GM12878 (cell line): ENCODE measurements at regions not wholly inside any gene's neighbourhood (a gene's known extent, or its start where the extent isn't known, plus 50 kb on each side); places are given as distances from the start of the nearest gene placed in this dataset.

Experiments
- CEBPB ChIP-seq, 2 experiments: fragments of 150-350 bp in 1 of 2; IDR thresholded peaks; 2 replicates each; pipeline ENCODE4 v1.6.1; 2012 to 2014; ENCODE audit warnings: low read depth in 2 of 2, low read length in 2 of 2, borderline replicate concordance in 1 of 2, inconsistent platforms in 1 of 2
- CREB1 ChIP-seq: IDR thresholded peaks from 2 replicates; pipeline ENCODE4 v1.6.1; 2012; ENCODE audit warnings: low read depth, mild to moderate bottlenecking, inconsistent platforms
- EGR1 ChIP-seq, 2 experiments: IDR thresholded peaks; 1 replicate in 1 of 2; 2 replicates in 1 of 2; pipeline ENCODE4 v1.6.1; 2011 to 2012; ENCODE audit warnings: low read depth in 2 of 2, low read length in 2 of 2, borderline replicate concordance in 1 of 2, mild to moderate bottlenecking in 1 of 2, moderate library complexity in 1 of 2
- ESRRA ChIP-seq: IDR thresholded peaks from 2 replicates; pipeline ENCODE4 v1.6.1; 2012; ENCODE audit warnings: mild to moderate bottlenecking, low read length, improper control_type of control experiment
- EZH2 ChIP-seq: IDR thresholded peaks from 2 replicates; pipeline ENCODE4 v1.6.1; 2012; ENCODE audit warnings: low read depth, mild to moderate bottlenecking, control low read depth, inconsistent platforms, low read length, borderline replicate concordance; ENCODE audit not compliant: control insufficient read depth
- FOS ChIP-seq: IDR thresholded peaks from 3 replicates; pipeline ENCODE4 v1.6.1; 2011; ENCODE audit warnings: borderline replicate concordance; ENCODE audit not compliant: insufficient read length; ENCODE audit errors: extremely low read depth
- KDM1A ChIP-seq: fragments of 200-600 bp; sonication (generic); IDR thresholded peaks from 2 replicates; pipeline ENCODE4 v1.6.1; 2016; ENCODE audit warnings: borderline replicate concordance
- NFYA ChIP-seq: IDR thresholded peaks from 2 replicates; pipeline ENCODE4 v1.6.1; 2011; ENCODE audit warnings: low read depth, mild to moderate bottlenecking, low read length, improper control_type of control experiment, borderline replicate concordance
- POLR2AphosphoS5 ChIP-seq: IDR thresholded peaks from 2 replicates; pipeline ENCODE4 v1.6.1; 2011; ENCODE audit warnings: mild to moderate bottlenecking, low read length, inconsistent platforms
- RFX5 ChIP-seq: IDR thresholded peaks from 2 replicates; pipeline ENCODE4 v1.6.1; 2011; ENCODE audit warnings: low read depth, low read length, improper control_type of control experiment
- SIN3A ChIP-seq: IDR thresholded peaks from 2 replicates; pipeline ENCODE4 v1.6.1; 2012; ENCODE audit warnings: low read depth, low read length, improper control_type of control experiment
- SRF ChIP-seq, 2 experiments: IDR thresholded peaks; 2 replicates each; pipeline ENCODE4 v1.6.1; 2011; ENCODE audit warnings: low read depth in 2 of 2, low read length in 2 of 2, mild to moderate bottlenecking in 1 of 2, moderate library complexity in 1 of 2
- TF ChIP-seq, protein P1 (sequence below), 3 experiments: IDR thresholded peaks in 2 of 3; conservative IDR thresholded peaks in 1 of 3; 2 replicates each; pipeline ENCODE4 v1.5.1; 2011; ENCODE audit warnings: low read depth in 3 of 3, low read length in 3 of 3, mild to moderate bottlenecking in 3 of 3, control low read depth in 2 of 3, moderate library complexity in 2 of 3, inconsistent platforms in 1 of 3, mixed read lengths in 1 of 3; ENCODE audit not compliant: control insufficient read depth in 2 of 3, insufficient read depth in 1 of 3; ENCODE audit errors: extremely low read depth in 1 of 3
- TF ChIP-seq, protein P2 (sequence below): fragments of 450-650 bp; IDR thresholded peaks from 2 replicates; pipeline ENCODE4 v1.6.1; 2017; ENCODE audit warnings: mild to moderate bottlenecking, moderate library complexity

DNA sequence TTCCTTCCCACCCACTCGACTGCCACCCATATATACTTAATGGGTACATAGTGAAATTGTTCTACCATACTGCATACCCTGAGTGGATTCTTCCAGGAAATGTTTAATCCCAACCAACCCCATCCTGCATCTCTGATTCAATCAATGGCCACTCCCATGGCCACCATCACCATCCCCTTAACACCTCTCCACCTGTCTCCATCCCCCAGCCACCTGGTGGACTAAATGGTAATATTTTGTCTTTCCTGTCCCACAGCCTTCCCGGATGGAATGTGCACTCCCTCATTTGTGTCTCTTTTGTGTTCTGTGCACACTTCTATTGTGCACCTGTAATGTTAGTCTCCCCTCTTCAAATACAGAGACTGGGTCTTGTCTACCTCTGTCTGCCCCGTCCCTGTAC, 259.9 kb downstream of the ALDH8A1 start:
- TF ChIP-seq CEBPB (IDR thresholded peaks at IDR 0.05; ENCODE audit: borderline replicate concordance in 1 of 2, low read depth in 2 of 2, low read length in 2 of 2) (no peak), EGR1 (IDR thresholded peaks at IDR 0.05; ENCODE audit: borderline replicate concordance in 1 of 2, low read depth in 2 of 2, low read length in 2 of 2) (no peak), SIN3A (no peak), POLR2AphosphoS5 (no peak), EZH2 (no peak), FOS (no peak), NFYA (no peak), ESRRA (no peak), RFX5 (no peak), CREB1 (no peak), KDM1A (no peak), SRF (IDR thresholded peaks at IDR 0.05; ENCODE audit: low read depth in 2 of 2, low read length in 2 of 2) (no peak)
- TF ChIP-seq, protein P1, sequence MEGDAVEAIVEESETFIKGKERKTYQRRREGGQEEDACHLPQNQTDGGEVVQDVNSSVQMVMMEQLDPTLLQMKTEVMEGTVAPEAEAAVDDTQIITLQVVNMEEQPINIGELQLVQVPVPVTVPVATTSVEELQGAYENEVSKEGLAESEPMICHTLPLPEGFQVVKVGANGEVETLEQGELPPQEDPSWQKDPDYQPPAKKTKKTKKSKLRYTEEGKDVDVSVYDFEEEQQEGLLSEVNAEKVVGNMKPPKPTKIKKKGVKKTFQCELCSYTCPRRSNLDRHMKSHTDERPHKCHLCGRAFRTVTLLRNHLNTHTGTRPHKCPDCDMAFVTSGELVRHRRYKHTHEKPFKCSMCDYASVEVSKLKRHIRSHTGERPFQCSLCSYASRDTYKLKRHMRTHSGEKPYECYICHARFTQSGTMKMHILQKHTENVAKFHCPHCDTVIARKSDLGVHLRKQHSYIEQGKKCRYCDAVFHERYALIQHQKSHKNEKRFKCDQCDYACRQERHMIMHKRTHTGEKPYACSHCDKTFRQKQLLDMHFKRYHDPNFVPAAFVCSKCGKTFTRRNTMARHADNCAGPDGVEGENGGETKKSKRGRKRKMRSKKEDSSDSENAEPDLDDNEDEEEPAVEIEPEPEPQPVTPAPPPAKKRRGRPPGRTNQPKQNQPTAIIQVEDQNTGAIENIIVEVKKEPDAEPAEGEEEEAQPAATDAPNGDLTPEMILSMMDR (IDR thresholded peaks at IDR 0.05 in 2 of 3, conservative IDR thresholded peaks at IDR 0.05 in 1 of 3; ENCODE audit: control insufficient read depth in 2 of 3, extremely low read depth in 1 of 3, insufficient read depth in 1 of 3, low read depth in 3 of 3, low read length in 3 of 3) = no peak
- TF ChIP-seq, protein P2, sequence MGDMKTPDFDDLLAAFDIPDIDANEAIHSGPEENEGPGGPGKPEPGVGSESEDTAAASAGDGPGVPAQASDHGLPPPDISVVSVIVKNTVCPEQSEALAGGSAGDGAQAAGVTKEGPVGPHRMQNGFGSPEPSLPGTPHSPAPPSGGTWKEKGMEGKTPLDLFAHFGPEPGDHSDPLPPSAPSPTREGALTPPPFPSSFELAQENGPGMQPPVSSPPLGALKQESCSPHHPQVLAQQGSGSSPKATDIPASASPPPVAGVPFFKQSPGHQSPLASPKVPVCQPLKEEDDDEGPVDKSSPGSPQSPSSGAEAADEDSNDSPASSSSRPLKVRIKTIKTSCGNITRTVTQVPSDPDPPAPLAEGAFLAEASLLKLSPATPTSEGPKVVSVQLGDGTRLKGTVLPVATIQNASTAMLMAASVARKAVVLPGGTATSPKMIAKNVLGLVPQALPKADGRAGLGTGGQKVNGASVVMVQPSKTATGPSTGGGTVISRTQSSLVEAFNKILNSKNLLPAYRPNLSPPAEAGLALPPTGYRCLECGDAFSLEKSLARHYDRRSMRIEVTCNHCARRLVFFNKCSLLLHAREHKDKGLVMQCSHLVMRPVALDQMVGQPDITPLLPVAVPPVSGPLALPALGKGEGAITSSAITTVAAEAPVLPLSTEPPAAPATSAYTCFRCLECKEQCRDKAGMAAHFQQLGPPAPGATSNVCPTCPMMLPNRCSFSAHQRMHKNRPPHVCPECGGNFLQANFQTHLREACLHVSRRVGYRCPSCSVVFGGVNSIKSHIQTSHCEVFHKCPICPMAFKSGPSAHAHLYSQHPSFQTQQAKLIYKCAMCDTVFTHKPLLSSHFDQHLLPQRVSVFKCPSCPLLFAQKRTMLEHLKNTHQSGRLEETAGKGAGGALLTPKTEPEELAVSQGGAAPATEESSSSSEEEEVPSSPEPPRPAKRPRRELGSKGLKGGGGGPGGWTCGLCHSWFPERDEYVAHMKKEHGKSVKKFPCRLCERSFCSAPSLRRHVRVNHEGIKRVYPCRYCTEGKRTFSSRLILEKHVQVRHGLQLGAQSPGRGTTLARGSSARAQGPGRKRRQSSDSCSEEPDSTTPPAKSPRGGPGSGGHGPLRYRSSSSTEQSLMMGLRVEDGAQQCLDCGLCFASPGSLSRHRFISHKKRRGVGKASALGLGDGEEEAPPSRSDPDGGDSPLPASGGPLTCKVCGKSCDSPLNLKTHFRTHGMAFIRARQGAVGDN = no peak
